ENCODE measurements at regions not wholly inside any gene's neighbourhood (a gene's known extent, or its start where the extent isn't known, plus 50 kb on each side); places are given as distances from the start of the nearest gene placed in this dataset.
A peak's percentile ranks its signal among the peaks of the same experiment; 100 is the strongest.

DNA sequence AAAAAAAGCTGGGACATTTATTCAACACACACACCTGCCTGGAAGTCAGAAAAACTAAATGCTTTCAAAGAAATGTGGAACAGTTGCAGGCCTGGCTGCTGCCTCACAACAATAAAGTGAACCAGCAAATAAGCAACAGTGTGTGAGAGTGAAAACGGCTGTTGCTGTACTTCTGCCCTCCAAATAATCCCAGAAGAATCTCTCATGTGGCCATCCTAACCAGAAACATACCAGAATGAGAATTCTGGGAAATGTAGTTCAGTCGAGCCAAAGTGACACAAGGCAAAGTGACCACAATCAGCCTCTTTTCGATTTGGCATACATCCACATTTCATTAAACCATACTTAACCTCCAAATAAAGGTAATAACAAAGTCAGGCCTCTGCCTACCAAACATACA lies 204.5 kb downstream of the SLC7A11 start:
- in situ Hi-C loops (cut with HindIII; ENCODE audit: low sequenced_read_pairs) = no loop called here
- DNase-seq (ENCODE audit: low spot score) = no peak

DNA sequence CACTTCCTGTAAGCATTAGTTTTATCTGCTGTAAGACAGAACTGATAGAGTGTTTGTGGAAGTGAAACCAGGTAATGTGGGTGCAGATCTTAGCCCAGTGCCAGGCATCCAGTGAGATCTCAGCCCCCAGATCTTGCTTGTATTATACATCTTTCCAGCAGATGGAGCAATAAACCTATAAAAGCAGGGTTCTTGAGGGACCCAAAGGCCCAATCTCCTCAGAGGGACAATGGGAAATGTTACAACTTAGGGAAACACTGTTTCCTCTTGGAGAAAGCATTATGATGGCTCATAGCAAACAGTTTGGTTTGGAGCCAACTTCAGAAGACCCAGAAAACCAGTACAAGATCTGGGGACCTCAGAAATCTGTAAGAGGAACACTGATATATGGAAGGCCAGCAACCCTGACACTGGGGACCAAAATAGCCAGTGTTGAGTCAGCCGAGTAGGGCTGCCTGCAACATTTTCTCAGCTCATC lies 206.3 kb downstream of the SLC7A11 start:
- in situ Hi-C loops (cut with HindIII; ENCODE audit: low sequenced_read_pairs) = no loop called here
- DNase-seq (ENCODE audit: low spot score) = peak; percentile 57

DNA sequence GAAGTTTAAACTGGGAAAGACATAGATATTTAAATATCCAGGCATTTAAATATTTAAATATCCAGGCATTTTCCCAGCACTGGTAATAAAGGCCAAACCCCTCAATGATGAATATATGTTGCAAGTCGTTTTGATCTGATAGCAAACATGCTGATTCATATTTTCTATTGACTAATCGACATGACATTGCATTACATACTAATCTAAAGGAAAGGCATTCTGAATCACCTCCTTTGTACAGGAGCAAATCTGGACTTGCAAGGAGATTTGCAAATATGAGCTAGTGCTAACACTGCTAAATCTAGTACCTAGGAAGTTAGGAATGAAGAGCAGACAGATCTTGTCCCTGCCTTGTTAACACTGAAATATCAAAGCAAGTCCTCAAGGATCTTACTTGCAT lies 207.3 kb downstream of the SLC7A11 start:
- no peak for DNase-seq (ENCODE audit: low spot score)

DNA sequence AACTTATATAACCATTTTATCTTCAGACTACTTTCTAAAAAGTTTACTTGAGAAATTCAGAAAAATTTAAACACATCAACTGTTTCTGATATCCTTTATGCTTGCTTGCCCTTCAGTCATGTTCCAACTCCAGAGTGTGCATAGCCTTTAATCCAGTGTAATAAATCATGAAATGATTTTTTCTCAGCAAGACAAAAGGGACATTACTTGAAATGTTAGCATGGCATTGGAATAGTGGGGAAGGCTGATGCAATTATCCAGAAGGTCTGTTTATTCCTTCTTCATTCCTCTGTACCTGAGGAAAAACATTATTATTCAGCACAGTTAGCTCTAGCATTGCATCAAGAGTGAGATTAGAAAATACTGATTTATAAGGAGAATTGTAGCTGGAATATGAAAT lies 209.9 kb downstream of the SLC7A11 start:
- DNase-seq (ENCODE audit: low spot score) = no peak
- in situ Hi-C loops (cut with HindIII; ENCODE audit: low sequenced_read_pairs) = no loop called here

More for the DNA sequence above, 207.3 kb downstream of the SLC7A11 start:
- in situ Hi-C loops (cut with HindIII; ENCODE audit: low sequenced_read_pairs) = no loop called here

DNA sequence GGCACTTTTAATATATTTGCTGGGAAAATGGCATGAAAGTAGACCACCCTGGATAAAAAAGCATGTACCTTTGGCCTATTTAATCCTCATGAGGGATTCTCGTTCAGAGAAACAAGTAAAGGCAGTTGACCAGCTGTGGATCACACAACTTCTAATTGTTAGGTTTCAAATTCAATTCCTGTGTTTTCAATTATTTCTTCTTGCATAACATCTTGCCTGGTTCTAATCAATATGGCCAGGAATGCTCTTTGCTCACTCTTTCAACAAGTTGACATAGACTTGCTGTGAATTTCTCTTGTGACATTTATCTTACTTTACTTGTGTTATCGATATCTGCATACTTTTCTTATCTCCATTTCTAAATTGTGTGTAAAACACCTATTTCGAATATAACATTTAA lies 211.8 kb downstream of the SLC7A11 start:
- DNase-seq (ENCODE audit: low spot score) = peak; percentile 27
- in situ Hi-C loops (cut with HindIII; ENCODE audit: low sequenced_read_pairs) = no loop called here

DNA sequence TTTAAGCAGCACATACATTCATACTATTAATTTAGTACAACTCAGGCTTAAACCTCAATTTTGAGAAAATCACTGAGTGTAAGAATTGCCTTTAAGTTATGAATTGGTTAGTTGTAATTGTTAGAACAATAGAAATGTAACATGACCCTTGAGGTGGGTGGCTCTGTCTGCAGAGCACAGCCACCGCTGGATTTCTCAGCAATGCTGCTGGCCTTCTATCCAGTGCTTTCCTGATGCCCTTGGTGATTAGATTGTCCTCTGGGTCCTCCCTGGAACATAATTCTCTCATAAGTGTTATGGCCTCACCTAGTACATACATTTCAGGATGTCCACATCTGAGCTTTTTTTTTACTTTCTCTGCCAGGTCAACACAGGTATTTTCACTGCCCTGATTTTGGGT lies 213.2 kb downstream of the SLC7A11 start:
- in situ Hi-C loops (cut with HindIII; ENCODE audit: low sequenced_read_pairs) = no loop called here
- DNase-seq (ENCODE audit: low spot score) = no peak

DNA sequence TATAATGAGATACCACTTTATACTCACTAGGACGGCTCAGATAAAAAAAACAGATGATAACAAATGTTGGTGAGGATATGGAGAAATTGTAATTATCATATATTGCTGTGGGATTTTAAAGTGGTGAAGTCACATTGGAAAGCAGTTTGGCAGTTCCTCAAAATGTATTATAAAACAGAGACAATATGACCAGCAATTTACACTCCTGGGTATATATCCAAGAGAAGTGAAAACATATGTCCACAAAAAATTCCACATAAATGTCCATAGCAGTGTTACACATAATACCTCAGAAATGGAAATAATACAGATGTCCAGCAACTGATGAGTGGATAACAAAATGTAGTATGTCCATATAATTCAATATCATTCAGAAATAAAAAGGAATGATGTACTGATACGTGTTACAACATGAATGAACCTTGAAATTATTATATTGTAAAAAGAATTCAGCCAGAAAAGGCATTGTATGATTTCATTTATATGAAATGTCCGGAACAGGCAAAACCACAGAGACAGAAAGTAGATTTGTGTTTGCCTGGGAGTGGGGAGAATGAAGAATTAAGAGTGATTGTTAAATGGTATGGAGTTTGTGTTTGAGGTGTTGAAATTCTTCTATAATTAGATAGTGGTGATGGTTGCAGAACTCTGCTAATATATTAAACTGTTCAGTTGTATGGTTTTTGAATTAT lies 220.9 kb downstream of the SLC7A11 start:
- in situ Hi-C loops (cut with HindIII; ENCODE audit: low sequenced_read_pairs) = no loop called here
- DNase-seq (ENCODE audit: low spot score) = no peak

DNA sequence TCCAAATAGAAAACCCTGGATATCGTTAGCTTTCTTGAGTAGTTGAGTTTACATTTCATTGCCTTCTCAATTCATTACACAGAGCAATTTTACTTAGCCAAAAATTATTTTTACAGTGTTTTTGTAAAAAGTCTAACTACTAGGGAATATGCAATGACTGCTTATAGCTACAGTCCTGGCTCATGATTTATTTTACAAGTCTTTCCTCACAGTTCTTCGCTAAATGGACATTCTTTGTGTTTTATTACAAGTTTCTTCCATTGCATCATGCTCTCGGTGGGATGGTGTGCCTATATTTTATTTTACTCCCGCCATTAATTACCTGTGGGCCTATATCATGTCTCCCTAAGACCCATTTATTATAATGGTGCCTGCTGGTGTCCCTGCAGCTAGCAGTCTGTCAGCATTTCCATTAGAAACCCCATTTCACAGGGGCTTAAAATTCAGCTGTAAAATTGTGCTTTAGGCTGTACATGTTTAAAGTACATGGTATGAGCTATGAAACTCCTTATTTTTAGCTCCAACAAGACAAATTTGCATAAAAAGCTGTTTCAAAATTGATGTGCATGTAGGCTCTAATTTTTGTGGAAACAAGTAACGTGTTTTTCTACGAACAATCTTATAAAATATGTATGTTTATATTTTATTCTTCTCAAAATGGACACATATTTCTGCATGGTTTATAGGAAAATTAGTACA lies 227.4 kb downstream of the SLC7A11 start:
- DNase-seq (ENCODE audit: low spot score) = peak; percentile 24
- in situ Hi-C loops (cut with HindIII; ENCODE audit: low sequenced_read_pairs) = no loop called here

DNA sequence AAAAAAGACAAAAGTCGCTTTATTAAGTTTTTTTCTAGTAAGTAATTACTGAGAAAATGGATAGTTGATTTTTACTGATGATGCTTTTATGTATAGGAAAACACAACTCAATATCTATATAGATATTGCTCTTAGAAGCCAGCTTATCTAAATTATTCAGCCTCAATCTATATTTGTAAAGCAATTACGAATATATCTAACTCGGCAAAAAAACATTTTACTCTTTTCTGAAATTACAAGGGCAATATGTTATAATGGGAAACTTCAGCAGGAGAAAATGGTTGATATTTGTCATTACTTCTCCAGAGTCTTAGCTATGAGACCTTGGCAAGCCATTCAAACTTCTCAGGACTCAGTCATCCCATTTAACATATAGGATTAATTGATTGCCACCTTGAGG lies 228.5 kb downstream of the SLC7A11 start:
- DNase-seq (ENCODE audit: low spot score) = no peak
- in situ Hi-C loops (cut with HindIII; ENCODE audit: low sequenced_read_pairs) = no loop called here

DNA sequence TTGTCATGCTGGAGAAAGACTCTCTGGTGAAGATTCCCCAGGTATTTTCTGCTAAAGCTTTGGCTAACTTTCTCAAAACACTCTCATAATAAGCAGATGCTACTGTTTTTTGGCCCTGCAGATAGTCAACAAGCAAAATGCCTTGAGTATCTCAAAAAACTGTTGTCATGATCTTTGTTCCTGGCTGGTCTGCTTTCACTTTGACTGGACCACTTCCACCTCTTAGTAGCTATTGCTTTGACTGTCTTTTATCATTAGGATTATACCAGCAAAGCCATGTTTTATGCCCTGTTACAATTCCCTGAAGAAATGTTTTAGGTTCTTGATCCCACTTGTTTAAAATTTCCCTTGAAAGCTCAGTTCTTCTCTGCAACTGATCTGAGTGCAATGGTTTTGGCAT lies 231.5 kb downstream of the SLC7A11 start:
- DNase-seq (ENCODE audit: low spot score) = no peak

DNA sequence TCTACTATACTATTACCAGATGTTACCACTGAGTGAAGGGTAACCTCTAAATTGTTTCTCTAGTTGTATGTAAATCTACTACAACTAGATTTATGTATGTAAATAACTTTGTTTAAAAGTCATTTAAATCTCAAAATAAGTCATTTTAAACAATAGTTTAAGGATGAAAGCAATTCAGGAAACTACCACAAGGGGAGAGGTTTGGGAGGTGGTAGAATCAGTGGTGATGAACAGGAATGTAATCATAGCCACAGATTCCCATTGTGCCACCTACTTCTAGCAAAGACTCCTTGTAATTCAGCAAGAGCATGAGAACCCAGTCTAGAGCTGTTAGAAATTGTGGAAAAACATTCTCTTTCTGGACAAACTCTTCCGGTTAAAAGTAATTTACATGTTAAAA lies 234.6 kb downstream of the SLC7A11 start:
- no peak for DNase-seq (ENCODE audit: low spot score)
- in situ Hi-C loops (cut with HindIII; ENCODE audit: low sequenced_read_pairs) = no loop called here

More for the DNA sequence above, 231.5 kb downstream of the SLC7A11 start:
- in situ Hi-C loops (cut with HindIII; ENCODE audit: low sequenced_read_pairs) = no loop called here

DNA sequence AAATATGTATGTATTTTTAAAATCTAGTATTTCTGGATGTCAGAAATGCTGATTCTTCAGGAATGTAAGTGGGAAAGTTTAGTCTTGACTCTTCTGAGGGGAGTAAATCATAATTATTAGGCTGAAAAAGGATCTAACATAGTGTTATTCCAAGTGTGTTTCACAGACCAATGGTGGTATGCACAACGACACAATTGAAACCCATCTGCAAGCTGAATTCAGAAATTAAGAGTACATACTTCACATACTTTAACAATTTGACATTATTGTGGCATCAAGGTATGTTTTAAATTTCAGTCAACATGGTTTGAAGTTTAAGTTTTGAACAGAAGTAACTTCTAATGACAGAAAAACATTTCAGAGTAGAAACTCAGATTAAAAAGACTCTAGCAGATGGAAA lies 236.7 kb downstream of the SLC7A11 start:
- no peak for DNase-seq (ENCODE audit: low spot score)
- in situ Hi-C loops (cut with HindIII; ENCODE audit: low sequenced_read_pairs) = no loop called here

DNA sequence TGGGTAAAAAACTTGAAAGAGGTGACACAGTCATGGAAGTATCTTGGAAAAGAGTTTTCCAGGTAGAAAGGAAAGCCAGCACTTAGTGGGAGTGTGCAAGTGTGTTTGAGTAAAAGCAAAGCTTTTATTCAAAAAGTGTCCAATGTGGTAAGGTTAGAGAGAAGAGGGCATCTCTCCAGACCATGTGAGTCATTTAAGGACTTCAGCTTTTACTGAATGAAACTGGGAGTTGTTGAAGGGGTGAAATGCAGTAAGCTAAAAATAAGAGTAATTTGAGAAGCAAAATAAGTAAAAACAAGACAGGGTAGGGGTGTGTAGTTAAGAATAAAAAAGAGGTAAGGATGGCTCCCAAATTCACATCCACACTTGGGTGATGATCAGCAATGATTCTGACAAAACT lies 238.9 kb downstream of the SLC7A11 start:
- in situ Hi-C loops (cut with HindIII; ENCODE audit: low sequenced_read_pairs) = no loop called here

DNA sequence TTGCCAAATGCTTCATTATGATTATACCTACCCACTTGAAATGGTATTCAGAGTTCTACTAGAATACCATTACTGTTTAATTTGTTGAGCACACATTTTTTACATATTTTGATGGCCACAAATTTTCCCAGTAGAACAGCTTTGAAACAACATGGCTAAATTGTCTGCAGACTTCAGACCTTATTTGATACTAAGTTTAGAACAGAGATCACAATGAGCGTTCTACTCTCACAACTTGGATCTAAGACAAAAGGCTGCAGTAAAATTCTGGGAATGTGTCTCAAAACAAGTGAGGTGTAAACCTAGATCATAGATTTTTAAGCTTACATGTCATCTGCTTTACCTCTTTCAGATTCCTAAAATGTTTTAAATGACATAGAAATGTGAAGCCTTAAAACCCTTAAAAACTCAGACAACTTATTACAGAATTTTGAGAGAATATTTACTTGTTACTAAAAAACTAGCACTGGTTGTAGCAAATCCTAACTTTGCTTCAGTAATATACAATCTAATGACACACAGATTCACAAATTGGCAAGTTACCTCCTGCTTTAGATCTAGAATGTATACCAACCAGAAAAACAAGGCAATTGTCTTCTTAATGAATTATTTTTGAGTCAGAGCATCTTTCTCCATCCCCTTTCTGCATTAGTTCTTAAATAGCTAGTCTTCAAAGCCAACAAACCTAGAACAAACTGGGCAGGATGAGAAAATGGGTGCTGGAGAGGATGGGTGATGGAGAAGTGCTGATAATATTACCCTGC lies 243.3 kb downstream of the SLC7A11 start:
- DNase-seq (ENCODE audit: low spot score) = peak; percentile 42
- in situ Hi-C loops (cut with HindIII; ENCODE audit: low sequenced_read_pairs) = no loop called here

More for the DNA sequence above, 238.9 kb downstream of the SLC7A11 start:
- DNase-seq (ENCODE audit: low spot score) = no peak

DNA sequence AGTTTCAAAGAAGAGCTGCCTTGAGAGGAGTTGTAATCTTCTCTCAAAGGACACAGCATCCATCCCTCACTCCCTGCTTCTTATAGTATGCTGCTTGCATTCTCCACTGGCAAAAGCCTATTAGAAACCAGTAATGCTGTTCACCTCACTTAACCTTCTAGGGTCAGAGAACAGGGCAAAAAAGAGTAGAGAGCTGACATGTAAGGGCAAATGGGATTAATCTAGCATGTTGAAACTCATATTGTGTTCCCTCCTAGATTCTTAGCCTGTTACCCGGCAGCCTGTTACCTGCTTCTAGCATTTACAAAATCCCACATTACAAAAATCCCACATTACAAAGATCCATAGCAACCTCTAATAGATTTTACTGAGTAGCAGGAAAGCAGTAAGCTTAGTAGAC lies 244.7 kb downstream of the SLC7A11 start:
- peak; percentile 53 for DNase-seq (ENCODE audit: low spot score)
- in situ Hi-C loops (cut with HindIII; ENCODE audit: low sequenced_read_pairs) = no loop called here

DNA sequence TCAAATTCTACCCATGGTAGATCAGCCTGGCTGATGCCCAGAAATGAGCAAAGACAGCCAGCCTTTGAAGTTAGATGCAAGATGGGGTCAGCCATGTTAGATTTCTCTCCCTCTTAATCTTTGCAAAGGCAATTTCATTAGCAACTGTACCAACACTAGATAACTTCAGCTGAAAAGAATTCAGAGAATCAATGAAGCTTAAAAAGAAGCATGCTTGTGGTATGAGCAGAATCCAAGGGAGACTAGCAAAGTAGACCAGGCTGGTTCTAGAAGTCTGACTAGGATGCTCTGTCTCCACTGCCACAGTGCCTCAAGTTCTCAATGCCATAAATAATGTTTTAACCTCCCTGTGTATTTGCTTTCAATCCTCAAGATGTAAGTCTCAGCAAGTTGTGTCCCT lies 247.3 kb downstream of the SLC7A11 start:
- in situ Hi-C loops (cut with HindIII; ENCODE audit: low sequenced_read_pairs) = no loop called here

DNA sequence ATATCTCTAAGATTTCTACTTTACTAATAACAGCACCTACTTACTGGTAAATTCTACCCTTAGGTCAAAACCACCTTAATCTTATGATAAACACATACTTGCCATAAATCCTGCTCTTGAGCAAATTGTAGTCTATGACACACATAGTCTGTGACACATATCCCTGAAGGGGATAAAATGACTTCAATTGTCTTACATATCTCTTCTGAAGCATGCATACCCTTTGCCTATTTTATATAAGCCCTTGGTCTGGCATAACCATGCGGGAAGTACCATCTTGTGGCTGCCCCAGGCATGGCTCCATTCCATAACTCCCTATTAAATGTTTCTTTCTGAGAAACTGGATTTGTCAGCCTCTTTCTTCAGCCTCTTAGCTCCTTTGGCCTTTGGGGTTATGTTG lies 248.9 kb downstream of the SLC7A11 start:
- DNase-seq (ENCODE audit: low spot score) = peak; percentile 35
- in situ Hi-C loops (cut with HindIII; ENCODE audit: low sequenced_read_pairs) = no loop called here

More for the DNA sequence above, 247.3 kb downstream of the SLC7A11 start:
- no peak for DNase-seq (ENCODE audit: low spot score)

DNA sequence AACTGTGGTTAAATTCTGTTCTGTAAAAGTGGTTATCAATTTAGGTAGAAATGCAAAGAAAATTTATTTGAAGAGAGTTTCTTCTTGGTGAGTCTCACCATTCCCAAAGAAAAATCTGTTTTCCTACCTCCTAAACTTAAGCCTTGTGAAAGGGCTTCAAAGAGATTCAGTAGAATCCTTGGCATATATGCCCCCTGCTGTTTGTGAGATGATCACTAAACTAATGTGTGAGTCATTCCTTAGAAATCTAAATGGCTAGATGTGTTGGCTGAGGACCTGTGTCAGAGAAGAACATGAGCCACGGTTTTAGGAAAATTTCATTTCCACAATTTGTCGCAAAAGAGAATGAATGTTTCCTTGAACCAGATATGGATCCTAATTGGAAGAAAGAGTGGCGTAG lies 260.9 kb downstream of the SLC7A11 start:
- in situ Hi-C loops (cut with HindIII; ENCODE audit: low sequenced_read_pairs) = no loop called here
- DNase-seq (ENCODE audit: low spot score) = no peak

DNA sequence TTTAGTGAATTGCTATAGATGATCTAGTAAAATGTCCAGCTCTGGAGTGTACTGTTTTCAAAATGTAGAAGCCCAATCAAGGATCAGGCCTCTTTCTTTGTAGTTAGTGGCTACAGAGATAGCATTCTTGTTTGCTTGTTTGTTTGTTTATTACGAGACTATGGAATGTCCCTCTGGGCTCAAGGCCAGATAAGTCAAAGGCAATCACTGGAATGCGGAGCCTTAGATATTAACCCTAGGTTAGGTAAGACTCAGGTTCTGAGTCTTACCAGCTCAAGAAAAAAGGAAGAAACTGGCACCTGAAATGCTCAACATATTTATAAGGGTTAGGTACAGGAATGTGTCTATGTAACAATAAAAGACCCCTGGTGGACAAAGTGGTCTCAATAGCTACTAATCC lies 261.5 kb downstream of the SLC7A11 start:
- in situ Hi-C loops (cut with HindIII; ENCODE audit: low sequenced_read_pairs) = no loop called here
- DNase-seq (ENCODE audit: low spot score) = no peak

DNA sequence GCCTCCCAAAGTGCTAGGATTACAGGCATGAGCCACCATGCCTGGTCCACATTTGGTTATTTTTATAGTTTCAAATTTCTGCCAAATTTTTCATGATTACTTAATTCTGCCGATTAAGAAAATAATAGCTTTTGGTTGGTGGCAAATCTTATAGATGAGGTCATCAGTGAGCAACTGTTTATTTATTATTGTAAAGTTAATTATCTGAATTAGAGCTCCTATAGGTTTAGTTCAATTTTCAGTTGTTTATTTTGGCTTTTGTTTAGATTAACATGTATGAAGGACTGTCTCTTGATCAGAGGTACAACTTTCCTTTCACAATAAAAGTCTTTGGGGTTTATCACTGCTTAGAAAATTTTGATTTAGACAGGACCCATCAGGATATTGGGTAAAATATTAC lies 262.2 kb downstream of the SLC7A11 start:
- no peak for DNase-seq (ENCODE audit: low spot score)
- in situ Hi-C loops (cut with HindIII; ENCODE audit: low sequenced_read_pairs) = no loop called here

Data from G401 (cell line).